MCF 10A (cell line): ENCODE measurements at regions not wholly inside any gene's neighbourhood (a gene's known extent, or its start where the extent isn't known, plus 50 kb on each side); places are given as distances from the start of the nearest gene placed in this dataset.

Source experiments
- BruUV-seq: library from RNA; stranded (reverse); fragments of 400-500 nt; replicated peaks from 2 replicates; lab custom pipeline; 2021; lab: Mats Ljungman, UMichigan
- CTCF ChIA-PET: fragments of 300-600 bp; sonication (Branson Sonifier 250); formaldehyde crosslinking; extraction: SDS; loops from one replicate; lab custom pipeline; 2021; ENCODE audit warnings: antibody characterized with exemption, inconsistent platforms; lab: Yijun Ruan, JAX
- POLR2A ChIA-PET: fragments of 300-600, 350-650 bp; sonication (Branson Sonifier 250); formaldehyde crosslinking; extraction: SDS; loops from one replicate; lab custom pipeline; 2020; ENCODE audit warnings: antibody characterized with exemption, inconsistent platforms; lab: Yijun Ruan, JAX
- DNase-seq: peaks from one replicate; pipeline ENCODE4 v3.0.0-alpha.2; 2018; ENCODE audit not compliant: unreplicated experiment
- H3K27ac Mint-ChIP-seq: one replicate; pipeline ENCODE4 v1.8.0; 2022; ENCODE audit warnings: mild to moderate bottlenecking, low read depth, mixed read lengths; ENCODE audit not compliant: unreplicated experiment
- H3K27me3 Mint-ChIP-seq: one replicate; pipeline ENCODE4 v1.8.0; 2022; ENCODE audit warnings: mixed read lengths; ENCODE audit not compliant: insufficient read depth, unreplicated experiment
- H3K36me3 Mint-ChIP-seq: one replicate; pipeline ENCODE4 v1.8.0; 2022; ENCODE audit warnings: mild to moderate bottlenecking, moderate library complexity, mixed read lengths; ENCODE audit not compliant: insufficient read depth, unreplicated experiment
- H3K4me1 Mint-ChIP-seq: one replicate; pipeline ENCODE4 v1.8.0; 2022; ENCODE audit warnings: mixed read lengths; ENCODE audit not compliant: insufficient read depth, unreplicated experiment
- H3K4me3 Mint-ChIP-seq: one replicate; pipeline ENCODE4 v1.8.0; 2022; ENCODE audit warnings: mild to moderate bottlenecking, moderate library complexity, mixed read lengths; ENCODE audit not compliant: unreplicated experiment
- H3K9me3 Mint-ChIP-seq: one replicate; pipeline ENCODE4 v1.8.0; 2022; ENCODE audit warnings: mixed read lengths; ENCODE audit not compliant: unreplicated experiment
- CTCF ChIP-seq: fragments of 200-600 bp; IDR thresholded peaks from one replicate; pipeline ENCODE4 v1.8.0; 2022; ENCODE audit warnings: antibody characterized with exemption, mild to moderate bottlenecking; ENCODE audit not compliant: unreplicated experiment
- intact Hi-C: fragments of 100-400 bp; cut with micrococcal nuclease; formaldehyde crosslinking; loops from 2 replicates; pipeline ENCODE4 v1.14.1; 2022

DNA sequence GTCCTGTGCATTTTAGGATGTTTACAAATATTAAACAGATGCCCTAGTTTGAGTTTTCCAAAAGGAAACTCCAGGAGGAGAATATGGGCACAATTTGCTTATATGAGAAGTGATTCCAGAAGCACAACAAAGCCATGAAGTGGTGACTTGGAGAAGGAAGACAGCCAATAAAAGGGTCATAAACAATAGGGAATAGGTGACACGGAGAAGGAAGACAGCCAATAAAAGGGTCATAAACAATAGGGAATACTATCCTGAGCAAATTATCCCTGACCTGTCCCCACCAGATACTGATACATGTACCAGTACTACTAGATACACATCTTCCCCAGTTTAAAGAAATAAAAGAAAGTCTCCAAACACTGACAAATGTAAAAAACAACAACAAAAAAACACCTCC lies 663.6 kb downstream of the GBE1 start:
- H3K36me3 Mint-ChIP-seq: no peaks in the 10 kb centered on the region
- no TSS peak for BruUV-seq
- no peak overlapping the region for H3K27ac Mint-ChIP-seq
- no peak for DNase-seq
- H3K9me3 Mint-ChIP-seq: peaks cover 9% of the 10 kb centered on the region
- no peak for TF ChIP-seq CTCF
- intact Hi-C loops: no loop called here
- POLR2A ChIA-PET: no interaction called here
- H3K4me1 Mint-ChIP-seq: no peaks in the 10 kb centered on the region
- no peak overlapping the region for H3K4me3 Mint-ChIP-seq
- CTCF ChIA-PET: no interaction called here
- peaks cover 59% of the 10 kb centered on the region for H3K27me3 Mint-ChIP-seq

- ChIA-PET POLR2A (no interaction called here), CTCF (no interaction called here)
- H3K27ac Mint-ChIP-seq: no peak overlapping the region
- no peak for DNase-seq
- H3K27me3 Mint-ChIP-seq: peaks cover 57% of the 10 kb centered on the region
- intact Hi-C loops: no loop called here
- H3K9me3 Mint-ChIP-seq: peaks cover 6% of the 10 kb centered on the region
- TF ChIP-seq CTCF: no peak
- H3K4me1 Mint-ChIP-seq: no peaks in the 10 kb centered on the region
- no peak overlapping the region for H3K4me3 Mint-ChIP-seq
- no peaks in the 10 kb centered on the region for H3K36me3 Mint-ChIP-seq
- BruUV-seq: no TSS peak
Observed at GRCh38 chr3:81095956-81096355, 665.5 kb downstream of the GBE1 start.

DNA sequence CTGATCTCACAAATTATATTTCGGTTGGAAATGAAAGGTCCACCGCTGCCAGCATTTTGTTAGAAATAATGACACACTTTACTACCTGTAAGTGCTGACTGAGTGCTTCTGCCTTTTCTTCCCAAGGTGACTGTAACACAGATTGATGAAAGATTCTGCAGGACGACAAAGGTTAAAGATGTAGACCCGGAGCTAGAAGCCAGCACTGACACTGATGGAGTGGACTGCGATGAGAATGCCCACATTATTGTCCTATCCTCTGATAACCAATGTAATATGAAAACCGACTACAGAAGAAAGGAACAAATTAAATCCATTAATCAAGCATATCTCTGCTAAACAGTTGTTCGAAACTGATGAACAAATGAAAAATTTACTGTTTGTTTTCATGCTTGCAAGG lies 666.5 kb downstream of the GBE1 start:
- intact Hi-C loops: no loop called here
- Mint-ChIP-seq H3K36me3 (no peaks in the 10 kb centered on the region), H3K27me3 (peaks cover 48% of the 10 kb centered on the region), H3K9me3 (no peaks in the 10 kb centered on the region), H3K4me1 (no peaks in the 10 kb centered on the region), H3K4me3 (no peak overlapping the region), H3K27ac (no peak overlapping the region)
- CTCF ChIA-PET: no interaction called here
- BruUV-seq: no TSS peak
- no peak for DNase-seq
- POLR2A ChIA-PET: no interaction called here
- TF ChIP-seq CTCF: no peak

DNA sequence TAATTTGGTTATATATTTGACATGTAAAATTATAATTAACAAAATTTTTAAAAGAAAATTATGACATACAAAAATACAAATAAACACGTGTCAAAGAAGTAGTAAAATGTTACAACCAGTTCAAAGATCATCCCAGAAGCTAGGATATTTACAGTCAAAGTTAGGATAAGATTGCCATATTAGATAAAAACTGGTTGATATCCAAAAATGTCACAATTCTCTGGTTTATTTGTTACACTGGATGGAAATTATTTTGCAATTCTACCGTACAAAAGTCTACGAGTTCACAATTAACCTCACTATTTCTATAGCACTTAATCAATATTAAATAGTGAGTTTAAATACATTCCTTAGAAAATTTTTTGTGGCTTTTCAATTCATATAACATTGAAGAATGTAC lies 673.8 kb downstream of the GBE1 start:
- no TSS peak for BruUV-seq
- Mint-ChIP-seq H3K27me3 (peaks cover 17% of the 10 kb centered on the region), H3K4me3 (no peak overlapping the region), H3K27ac (no peak overlapping the region), H3K9me3 (no peaks in the 10 kb centered on the region), H3K36me3 (no peaks in the 10 kb centered on the region), H3K4me1 (no peaks in the 10 kb centered on the region)
- intact Hi-C loops: no loop called here
- DNase-seq: no peak
- CTCF ChIA-PET: no interaction called here
- POLR2A ChIA-PET: no interaction called here
- TF ChIP-seq CTCF: no peak
